ENCODE measurements at regions not wholly inside any gene's neighbourhood (a gene's known extent, or its start where the extent isn't known, plus 50 kb on each side); places are given as distances from the start of the nearest gene placed in this dataset.

DNA sequence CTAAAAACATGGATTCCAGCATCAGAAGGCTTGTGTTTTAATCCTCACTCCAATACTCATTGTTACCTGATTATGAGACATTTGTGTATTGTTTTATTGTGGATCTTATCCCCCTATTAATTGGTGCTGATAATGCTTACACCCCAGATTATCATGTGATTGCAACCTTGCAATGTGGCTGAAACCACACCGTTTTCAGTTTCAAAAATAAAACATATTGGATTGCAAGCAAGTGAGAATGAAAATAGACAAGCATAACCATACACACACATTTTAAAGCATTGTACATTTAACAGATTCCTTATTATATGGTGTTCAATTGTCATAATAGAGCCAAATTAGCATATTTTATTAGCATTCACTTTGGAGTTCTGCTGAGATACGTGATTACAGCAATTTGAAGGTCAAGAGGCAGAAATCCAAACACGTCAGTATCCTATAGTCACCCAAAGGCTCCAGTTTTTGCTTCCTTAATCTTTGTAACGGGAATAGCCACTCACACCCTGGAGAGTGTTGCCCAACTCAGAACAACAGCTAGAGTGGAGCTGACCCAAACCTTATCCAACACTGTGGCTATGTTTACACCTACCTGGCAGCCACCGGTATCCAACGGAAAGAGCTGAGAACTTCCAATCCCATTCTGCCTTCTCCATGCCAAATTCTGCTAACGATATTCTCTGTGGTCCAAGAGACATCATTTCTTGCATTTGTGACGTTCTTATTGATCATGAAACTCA is 317.1 kb upstream of the KLF6 start:
- intact Hi-C loops (cut with DNase I) = no loop called here
- H3K4me3 ChIP-seq = no peak overlapping the region
- ATAC-seq (peak; percentile 87), DNase-seq (no peak)
- H3K4me1 ChIP-seq = no peaks in the 10 kb centered on the region
- no peak overlapping the region for H3K27ac ChIP-seq
- H3K36me3 ChIP-seq = no peaks in the 10 kb centered on the region
- H3K27me3 ChIP-seq = no peaks in the 10 kb centered on the region
- H3K9me3 ChIP-seq = no peaks in the 10 kb centered on the region
- TF ChIP-seq, protein P1, sequence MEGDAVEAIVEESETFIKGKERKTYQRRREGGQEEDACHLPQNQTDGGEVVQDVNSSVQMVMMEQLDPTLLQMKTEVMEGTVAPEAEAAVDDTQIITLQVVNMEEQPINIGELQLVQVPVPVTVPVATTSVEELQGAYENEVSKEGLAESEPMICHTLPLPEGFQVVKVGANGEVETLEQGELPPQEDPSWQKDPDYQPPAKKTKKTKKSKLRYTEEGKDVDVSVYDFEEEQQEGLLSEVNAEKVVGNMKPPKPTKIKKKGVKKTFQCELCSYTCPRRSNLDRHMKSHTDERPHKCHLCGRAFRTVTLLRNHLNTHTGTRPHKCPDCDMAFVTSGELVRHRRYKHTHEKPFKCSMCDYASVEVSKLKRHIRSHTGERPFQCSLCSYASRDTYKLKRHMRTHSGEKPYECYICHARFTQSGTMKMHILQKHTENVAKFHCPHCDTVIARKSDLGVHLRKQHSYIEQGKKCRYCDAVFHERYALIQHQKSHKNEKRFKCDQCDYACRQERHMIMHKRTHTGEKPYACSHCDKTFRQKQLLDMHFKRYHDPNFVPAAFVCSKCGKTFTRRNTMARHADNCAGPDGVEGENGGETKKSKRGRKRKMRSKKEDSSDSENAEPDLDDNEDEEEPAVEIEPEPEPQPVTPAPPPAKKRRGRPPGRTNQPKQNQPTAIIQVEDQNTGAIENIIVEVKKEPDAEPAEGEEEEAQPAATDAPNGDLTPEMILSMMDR (IDR thresholded peaks at IDR 0.05) = no peak

DNA sequence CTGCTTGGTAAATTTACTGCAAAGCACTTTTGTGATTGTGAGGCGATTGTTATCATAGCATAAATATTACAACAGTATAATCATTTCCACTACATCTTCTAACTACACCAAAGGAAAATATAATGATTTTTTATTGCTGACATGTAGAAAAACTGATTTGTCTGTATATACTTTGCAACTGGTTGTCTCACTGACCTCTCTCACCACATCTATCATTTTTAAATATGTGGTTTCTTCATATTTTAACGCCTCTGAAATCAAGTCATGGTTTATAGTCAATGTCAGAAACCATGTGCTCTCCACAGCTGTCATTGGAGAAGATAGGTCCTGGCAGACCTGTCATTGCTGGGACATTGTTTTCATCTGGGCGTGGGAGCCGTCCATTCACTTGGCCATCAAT is 315.4 kb upstream of the KLF6 start:
- ATAC-seq (no peak), DNase-seq (no peak)
- H3K4me3 ChIP-seq = no peak overlapping the region
- intact Hi-C loops (cut with DNase I) = no loop called here
- no peaks in the 10 kb centered on the region for H3K27me3 ChIP-seq
- TF ChIP-seq, protein P1 (IDR thresholded peaks at IDR 0.05) = no peak
- no peaks in the 10 kb centered on the region for H3K9me3 ChIP-seq
- no peaks in the 10 kb centered on the region for H3K4me1 ChIP-seq
- no peak overlapping the region for H3K27ac ChIP-seq
- H3K36me3 ChIP-seq = no peaks in the 10 kb centered on the region

DNA sequence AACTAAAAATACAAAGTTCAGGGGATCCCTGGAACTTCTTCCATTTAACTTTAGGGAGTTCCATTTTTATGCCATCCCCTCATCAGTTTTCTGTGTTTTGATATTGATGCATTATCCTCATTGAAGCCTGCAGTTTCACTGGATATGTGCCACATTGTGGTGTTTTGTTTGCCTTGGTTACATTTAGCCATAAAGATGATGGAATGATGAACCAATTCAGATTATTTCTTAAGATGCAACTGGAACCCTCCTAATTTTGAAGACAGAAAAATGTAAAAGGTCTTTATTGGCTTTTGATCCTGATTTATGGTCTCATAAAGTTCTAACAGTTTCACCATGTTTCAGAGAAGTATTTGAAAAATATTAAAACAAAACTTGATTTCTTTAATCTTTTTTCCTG is 314.2 kb upstream of the KLF6 start:
- H3K27me3 ChIP-seq = no peaks in the 10 kb centered on the region
- DNase-seq (no peak), ATAC-seq (no peak)
- no peak overlapping the region for H3K27ac ChIP-seq
- no peaks in the 10 kb centered on the region for H3K4me1 ChIP-seq
- TF ChIP-seq, protein P1 (IDR thresholded peaks at IDR 0.05) = no peak
- no peak overlapping the region for H3K4me3 ChIP-seq
- no peaks in the 10 kb centered on the region for H3K9me3 ChIP-seq
- intact Hi-C loops (cut with DNase I) = no loop called here
- H3K36me3 ChIP-seq = no peaks in the 10 kb centered on the region

DNA sequence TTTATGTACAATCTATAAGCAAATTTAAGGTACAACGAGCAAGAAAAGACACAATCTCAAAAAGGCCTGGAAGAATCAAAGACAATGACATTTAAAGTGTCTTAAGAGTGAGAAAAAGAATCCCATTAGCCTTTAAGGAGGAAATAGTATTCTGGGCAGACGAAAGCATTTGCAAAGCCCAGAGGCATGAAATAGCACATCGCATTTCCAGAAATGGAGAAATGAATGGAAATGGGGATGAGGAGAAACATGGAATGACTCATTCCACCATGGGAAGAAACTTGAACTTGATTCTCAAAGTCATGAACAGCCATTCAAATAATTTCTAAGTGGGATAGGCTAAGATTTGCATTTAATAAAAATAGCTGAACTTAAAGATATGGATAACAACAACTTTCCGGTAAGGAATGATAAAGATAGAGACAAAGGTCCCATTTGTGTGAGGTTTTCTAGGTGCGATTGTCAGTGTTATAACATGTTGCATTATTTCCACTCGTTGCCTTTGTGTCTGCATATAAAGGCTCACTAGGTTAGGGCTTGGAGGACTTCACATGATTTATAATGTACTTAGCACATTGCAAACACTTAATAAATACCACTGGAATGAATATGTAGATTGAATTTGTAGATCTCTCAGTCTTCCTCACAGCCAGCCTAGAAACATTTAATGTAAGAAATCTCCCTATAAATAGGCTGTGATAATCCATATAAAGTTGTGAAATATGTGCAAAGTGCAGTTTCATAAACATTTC is 310.3 kb upstream of the KLF6 start:
- Histone ChIP-seq H3K4me1 (no peaks in the 10 kb centered on the region), H3K9me3 (no peaks in the 10 kb centered on the region), H3K27ac (no peak overlapping the region), H3K4me3 (no peak overlapping the region), H3K36me3 (no peaks in the 10 kb centered on the region), H3K27me3 (no peaks in the 10 kb centered on the region)
- DNase-seq (no peak), ATAC-seq (no peak)
- intact Hi-C loops (cut with DNase I) = no loop called here
- TF ChIP-seq, protein P1 (IDR thresholded peaks at IDR 0.05) = no peak

DNA sequence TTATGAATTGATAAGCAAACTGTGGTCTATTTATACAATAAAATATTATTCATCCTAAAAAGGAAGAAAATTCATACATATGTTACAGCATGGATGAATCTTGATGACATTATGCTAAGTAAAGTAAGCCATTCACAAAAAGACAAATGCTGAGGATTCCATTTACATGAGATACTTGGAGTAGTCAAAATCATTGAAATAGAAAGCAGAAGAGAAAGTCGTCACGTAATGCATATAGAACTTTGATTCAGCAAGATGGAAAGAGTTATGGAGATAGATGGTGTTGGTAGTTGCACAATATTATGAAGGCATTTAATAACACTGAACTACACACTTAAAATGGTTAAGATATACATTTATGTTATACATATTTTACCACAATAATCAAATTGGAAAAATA is 309.7 kb upstream of the KLF6 start:
- no peak for ATAC-seq
- no peaks in the 10 kb centered on the region for H3K9me3 ChIP-seq
- H3K27me3 ChIP-seq = no peaks in the 10 kb centered on the region
- H3K4me3 ChIP-seq = no peak overlapping the region
- H3K27ac ChIP-seq = no peak overlapping the region
- intact Hi-C loops (cut with DNase I) = no loop called here
- no peaks in the 10 kb centered on the region for H3K36me3 ChIP-seq
- DNase-seq = no peak
- H3K4me1 ChIP-seq = no peaks in the 10 kb centered on the region
- TF ChIP-seq, protein P1 (IDR thresholded peaks at IDR 0.05) = no peak

Measured in left lung (tissue), 4 donors.